Karpas-422 (cell line): ENCODE measurements at regions not wholly inside any gene's neighbourhood (a gene's known extent, or its start where the extent isn't known, plus 50 kb on each side); places are given as distances from the start of the nearest gene placed in this dataset.

Source experiments
- DNase-seq: peaks from one replicate; pipeline ENCODE4 v3.0.0-alpha.2; 2015
- H2AFZ ChIP-seq: fragments of 200-600 bp; sonication (generic); 2 replicates; pipeline ENCODE4 v1.6.1; 2014; ENCODE audit warnings: antibody characterized with exemption, low read length, mixed read lengths
- H3K27ac ChIP-seq: fragments of 200-600 bp; sonication (generic); 2 replicates; pipeline ENCODE4 v1.5.1; 2014; ENCODE audit warnings: mild to moderate bottlenecking, low read length, moderate library complexity
- H3K27me3 ChIP-seq: fragments of 200-600 bp; sonication (generic); 2 replicates; pipeline ENCODE4 v1.6.1; 2014; ENCODE audit warnings: low read length, mixed read lengths
- H3K36me3 ChIP-seq: fragments of 200-600 bp; sonication (generic); 2 replicates; pipeline ENCODE4 v1.6.1; 2014; ENCODE audit warnings: low read length, mixed read lengths; ENCODE audit not compliant: insufficient read depth
- H3K4me1 ChIP-seq: fragments of 200-600 bp; sonication (generic); 2 replicates; pipeline ENCODE4 v1.6.1; 2014; ENCODE audit warnings: mild to moderate bottlenecking, low read length, mixed read lengths
- H3K4me2 ChIP-seq: fragments of 200-600 bp; sonication (generic); 2 replicates; pipeline ENCODE4 v1.6.1; 2014; ENCODE audit warnings: low read length, low read depth, mild to moderate bottlenecking; ENCODE audit not compliant: poor library complexity, severe bottlenecking
- H3K4me3 ChIP-seq: fragments of 200-600 bp; sonication (generic); 2 replicates; pipeline ENCODE4 v1.5.1; 2014; ENCODE audit warnings: mild to moderate bottlenecking, antibody characterized with exemption, low read length, mixed read lengths
- H3K79me2 ChIP-seq: fragments of 200-600 bp; sonication (generic); 2 replicates; pipeline ENCODE4 v1.6.1; 2014; ENCODE audit warnings: mild to moderate bottlenecking, low read length, mixed read lengths
- H3K9ac ChIP-seq: fragments of 200-600 bp; sonication (generic); 2 replicates; pipeline ENCODE4 v1.6.0; 2014; ENCODE audit warnings: low read length
- H3K9me2 ChIP-seq: fragments of 200-600 bp; sonication (generic), shearing (Covaris generic); replicated peaks from 2 replicates; pipeline ENCODE4 v1.6.0; 2014; ENCODE audit warnings: mild to moderate bottlenecking, low read length, moderate library complexity; ENCODE audit not compliant: insufficient read depth
- H3K9me3 ChIP-seq: fragments of 300-700, 200-600 bp; sonication (generic); 2 replicates; pipeline ENCODE4 v1.6.1; 2014; ENCODE audit warnings: low read length, mixed read lengths
- H4K20me1 ChIP-seq: fragments of 200-600 bp; sonication (generic); 2 replicates; pipeline ENCODE4 v1.6.1; 2014; ENCODE audit warnings: mild to moderate bottlenecking, antibody characterized with exemption, low read length, low read depth; ENCODE audit not compliant: insufficient read depth

- Histone ChIP-seq H3K79me2 (no peaks in the 10 kb centered on the region), H3K4me1 (no peaks in the 10 kb centered on the region), H3K4me2 (no peak overlapping the region), H3K36me3 (no peaks in the 10 kb centered on the region), H4K20me1 (no peaks in the 10 kb centered on the region), H3K9ac (no peak overlapping the region), H3K9me2 (no peaks in the 10 kb centered on the region), H2AFZ (no peak overlapping the region), H3K27me3 (no peaks in the 10 kb centered on the region), H3K4me3 (no peak overlapping the region), H3K9me3 (no peaks in the 10 kb centered on the region), H3K27ac (no peak overlapping the region)
- no peak for DNase-seq
These were observed 86.0 kb upstream of the SALL4 start for GRCh38 chr20:51888291-51888690.

GRCh38 chr20:51886891-51887608 lies 84.7 kb upstream of the SALL4 start:
- DNase-seq = no peak
- no peaks in the 10 kb centered on the region for H3K9me3 ChIP-seq
- H3K36me3 ChIP-seq = no peaks in the 10 kb centered on the region
- H3K9ac ChIP-seq = no peak overlapping the region
- no peak overlapping the region for H3K4me3 ChIP-seq
- no peaks in the 10 kb centered on the region for H3K79me2 ChIP-seq
- H3K4me1 ChIP-seq = no peaks in the 10 kb centered on the region
- H3K4me2 ChIP-seq = no peak overlapping the region
- H4K20me1 ChIP-seq = no peaks in the 10 kb centered on the region
- H3K27me3 ChIP-seq = no peaks in the 10 kb centered on the region
- H2AFZ ChIP-seq = no peak overlapping the region
- no peak overlapping the region for H3K27ac ChIP-seq
- H3K9me2 ChIP-seq = no peaks in the 10 kb centered on the region

GRCh38 chr20:51886341-51886740 lies 84.0 kb upstream of the SALL4 start:
- Histone ChIP-seq H3K4me3 (no peak overlapping the region), H3K79me2 (no peaks in the 10 kb centered on the region), H3K4me2 (no peak overlapping the region), H3K27ac (no peak overlapping the region), H3K4me1 (no peaks in the 10 kb centered on the region), H3K27me3 (no peaks in the 10 kb centered on the region), H3K9me2 (no peaks in the 10 kb centered on the region), H3K36me3 (no peaks in the 10 kb centered on the region), H3K9ac (no peak overlapping the region), H3K9me3 (no peaks in the 10 kb centered on the region), H2AFZ (no peak overlapping the region), H4K20me1 (no peaks in the 10 kb centered on the region)
- DNase-seq = no peak

- no peak for DNase-seq
- no peaks in the 10 kb centered on the region for H3K9me3 ChIP-seq
These were observed 82.2 kb upstream of the SALL4 start for GRCh38 chr20:51884561-51884960.

GRCh38 chr20:51880188-51880587 lies 77.9 kb upstream of the SALL4 start:
- Histone ChIP-seq H3K27ac (no peak overlapping the region), H4K20me1 (no peaks in the 10 kb centered on the region), H3K4me1 (no peaks in the 10 kb centered on the region), H3K27me3 (no peaks in the 10 kb centered on the region), H3K9me2 (no peaks in the 10 kb centered on the region), H3K9ac (no peak overlapping the region), H3K79me2 (no peaks in the 10 kb centered on the region), H3K4me3 (no peak overlapping the region), H3K36me3 (no peaks in the 10 kb centered on the region), H2AFZ (no peak overlapping the region), H3K9me3 (no peaks in the 10 kb centered on the region), H3K4me2 (no peak overlapping the region)
- no peak for DNase-seq

More at GRCh38 chr20:51884561-51884960, 82.2 kb upstream of the SALL4 start:
- Histone ChIP-seq H3K9me2 (no peaks in the 10 kb centered on the region), H2AFZ (no peak overlapping the region), H3K79me2 (no peaks in the 10 kb centered on the region), H3K27me3 (no peaks in the 10 kb centered on the region), H4K20me1 (no peaks in the 10 kb centered on the region), H3K36me3 (no peaks in the 10 kb centered on the region), H3K4me1 (no peaks in the 10 kb centered on the region), H3K4me2 (no peak overlapping the region), H3K27ac (no peak overlapping the region), H3K4me3 (no peak overlapping the region), H3K9ac (no peak overlapping the region)

GRCh38 chr20:51876313-51876940 lies 74.1 kb upstream of the SALL4 start:
- no peaks in the 10 kb centered on the region for H3K9me2 ChIP-seq
- no peak overlapping the region for H3K4me3 ChIP-seq
- no peaks in the 10 kb centered on the region for H3K27me3 ChIP-seq
- no peaks in the 10 kb centered on the region for H3K79me2 ChIP-seq
- no peak overlapping the region for H3K9ac ChIP-seq
- no peak overlapping the region for H2AFZ ChIP-seq
- DNase-seq = no peak
- no peak overlapping the region for H3K27ac ChIP-seq
- H3K4me1 ChIP-seq = no peaks in the 10 kb centered on the region
- no peaks in the 10 kb centered on the region for H3K9me3 ChIP-seq
- no peaks in the 10 kb centered on the region for H3K36me3 ChIP-seq
- H3K4me2 ChIP-seq = no peak overlapping the region
- no peaks in the 10 kb centered on the region for H4K20me1 ChIP-seq

- Histone ChIP-seq H3K27ac (no peak overlapping the region), H3K27me3 (no peaks in the 10 kb centered on the region), H3K79me2 (no peaks in the 10 kb centered on the region), H4K20me1 (no peaks in the 10 kb centered on the region), H2AFZ (no peak overlapping the region), H3K9me2 (no peaks in the 10 kb centered on the region), H3K4me2 (no peak overlapping the region), H3K36me3 (no peaks in the 10 kb centered on the region), H3K4me1 (no peaks in the 10 kb centered on the region), H3K9ac (no peak overlapping the region), H3K4me3 (no peak overlapping the region), H3K9me3 (no peaks in the 10 kb centered on the region)
- DNase-seq = no peak
These were observed 71.3 kb upstream of the SALL4 start for GRCh38 chr20:51873652-51874051.

GRCh38 chr20:51871943-51872342 lies 69.6 kb upstream of the SALL4 start:
- Histone ChIP-seq H3K4me1 (no peaks in the 10 kb centered on the region), H3K4me3 (no peak overlapping the region), H3K36me3 (no peaks in the 10 kb centered on the region), H3K79me2 (no peaks in the 10 kb centered on the region), H3K27ac (no peak overlapping the region), H3K9me2 (no peaks in the 10 kb centered on the region), H3K27me3 (no peaks in the 10 kb centered on the region), H3K4me2 (no peak overlapping the region), H3K9ac (no peak overlapping the region), H2AFZ (no peak overlapping the region), H3K9me3 (no peaks in the 10 kb centered on the region), H4K20me1 (no peaks in the 10 kb centered on the region)
- DNase-seq = no peak
